ENCODE measurements at regions not wholly inside any gene's neighbourhood (a gene's known extent, or its start where the extent isn't known, plus 50 kb on each side); places are given as distances from the start of the nearest gene placed in this dataset.

- TF ChIP-seq CTCF (IDR thresholded peaks at IDR 0.05; ENCODE audit: low read depth, low read length) (no peak), POLR2A (IDR thresholded peaks at IDR 0.05; ENCODE audit: extremely low read depth, insufficient read length) (no peak), MAX (IDR thresholded peaks at IDR 0.05; ENCODE audit: low read depth, low read length) (no peak), MYC (IDR thresholded peaks at IDR 0.05; ENCODE audit: low read depth, low read length) (no peak)
These were observed 255.3 kb downstream of the HGF start for GRCh38 chr7:81514546-81514945.
